ENCODE measurements at regions not wholly inside any gene's neighbourhood (a gene's known extent, or its start where the extent isn't known, plus 50 kb on each side); places are given as distances from the start of the nearest gene placed in this dataset.

- no peaks in the 10 kb centered on the region; the same call in 1 of the 2 replicates for H3K4me1 ChIP-seq (ENCODE audit: control insufficient read depth, insufficient read depth, low read length)
- H3K36me3 ChIP-seq (ENCODE audit: control insufficient read depth, insufficient read depth, low read length) = no peaks in the 10 kb centered on the region
- H3K27me3 ChIP-seq (ENCODE audit: control insufficient read depth, insufficient read depth, low read length) = no peaks in the 10 kb centered on the region
- no peak overlapping the region for H3K9ac ChIP-seq (ENCODE audit: low read length)
- H3K9me3 ChIP-seq (ENCODE audit: control insufficient read depth, insufficient read depth, low read depth, low read length) = no peaks in the 10 kb centered on the region
- no peak overlapping the region for H3K27ac ChIP-seq (ENCODE audit: low read depth, low read length)
- H3K4me3 ChIP-seq (ENCODE audit: low read depth, low read length) = no peak overlapping the region
These were observed 247.8 kb downstream of the DIRAS2 start for GRCh38 chr9:90394871-90395270.

- H3K4me3 ChIP-seq (ENCODE audit: low read depth, low read length) = no peak overlapping the region
- H3K4me1 ChIP-seq (ENCODE audit: control insufficient read depth, insufficient read depth, low read length) = peaks cover 9% of the 10 kb centered on the region
- no peak overlapping the region for H3K27ac ChIP-seq (ENCODE audit: low read depth, low read length)
- H3K9me3 ChIP-seq (ENCODE audit: control insufficient read depth, insufficient read depth, low read depth, low read length) = no peaks in the 10 kb centered on the region
- H3K27me3 ChIP-seq (ENCODE audit: control insufficient read depth, insufficient read depth, low read length) = no peaks in the 10 kb centered on the region
- no peaks in the 10 kb centered on the region for H3K36me3 ChIP-seq (ENCODE audit: control insufficient read depth, insufficient read depth, low read length)
- H3K9ac ChIP-seq (ENCODE audit: low read length) = no peak overlapping the region
These were observed 242.5 kb downstream of the DIRAS2 start for GRCh38 chr9:90400091-90400490.

DNA sequence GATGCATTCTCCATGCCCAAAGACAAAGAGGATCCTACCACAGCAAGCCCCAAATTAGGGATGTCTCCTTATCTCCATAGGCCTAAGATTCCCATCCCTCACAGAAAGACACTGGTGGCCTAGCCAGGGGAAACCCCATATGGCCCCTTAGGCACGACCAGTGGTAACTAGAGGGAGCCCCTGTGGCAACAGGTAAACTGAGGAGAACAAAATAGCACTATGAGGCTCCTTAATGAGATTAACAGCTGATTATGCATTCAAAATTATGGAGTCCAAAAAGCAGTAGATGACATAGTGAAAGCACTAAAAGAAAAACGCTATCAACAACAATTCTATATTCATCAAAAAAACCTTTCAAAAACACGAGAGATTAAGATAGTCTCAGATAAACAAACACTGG, 234.0 kb downstream of the DIRAS2 start:
- Histone ChIP-seq H3K4me3 (ENCODE audit: low read depth, low read length) (no peak overlapping the region), H3K9ac (ENCODE audit: low read length) (no peak overlapping the region), H3K9me3 (ENCODE audit: control insufficient read depth, insufficient read depth, low read depth, low read length) (peaks cover 19% of the 10 kb centered on the region), H3K4me1 (ENCODE audit: control insufficient read depth, insufficient read depth, low read length) (peaks cover 26% of the 10 kb centered on the region), H3K36me3 (ENCODE audit: control insufficient read depth, insufficient read depth, low read length) (no peaks in the 10 kb centered on the region), H3K27ac (ENCODE audit: low read depth, low read length) (no peak overlapping the region), H3K27me3 (ENCODE audit: control insufficient read depth, insufficient read depth, low read length) (no peaks in the 10 kb centered on the region)

DNA sequence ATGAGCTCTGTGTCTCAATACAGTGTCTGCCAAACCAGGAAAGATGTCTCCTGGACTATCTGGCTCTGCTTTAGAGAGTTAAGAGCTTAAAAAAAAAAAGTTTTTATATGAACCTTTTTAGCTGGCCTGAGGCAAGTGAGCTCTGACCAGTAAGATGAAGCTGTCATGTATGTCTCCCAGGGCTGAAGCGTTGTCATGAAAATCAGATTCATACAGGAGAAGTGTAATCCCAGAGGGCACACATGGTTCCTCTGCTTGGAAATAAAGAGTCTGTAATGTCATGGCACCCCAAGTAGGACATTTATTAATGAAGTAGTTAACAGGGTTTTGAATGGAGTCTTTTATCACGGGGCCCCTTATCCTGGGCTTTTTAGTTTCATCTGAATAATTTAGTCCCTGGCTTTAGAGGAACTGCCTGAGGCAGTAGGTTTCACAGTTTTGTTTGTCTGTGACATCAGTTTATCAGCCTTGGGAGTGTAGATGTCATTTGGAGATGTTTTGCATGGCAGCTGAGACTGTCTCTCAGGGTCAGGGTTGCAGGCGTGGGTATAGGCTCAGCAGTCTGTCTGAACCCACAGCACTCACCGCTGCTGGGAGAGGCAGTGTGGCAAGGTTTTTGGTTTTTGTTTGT, 223.3 kb downstream of the DIRAS2 start:
- Histone ChIP-seq H3K27me3 (ENCODE audit: control insufficient read depth, insufficient read depth, low read length) (no peaks in the 10 kb centered on the region), H3K27ac (ENCODE audit: low read depth, low read length) (peak overlapping the region; percentile 86), H3K9ac (ENCODE audit: low read length) (no peak overlapping the region), H3K4me1 (ENCODE audit: control insufficient read depth, insufficient read depth, low read length) (peaks cover 37% of the 10 kb centered on the region), H3K36me3 (ENCODE audit: control insufficient read depth, insufficient read depth, low read length) (peaks cover 15% of the 10 kb centered on the region), H3K9me3 (ENCODE audit: control insufficient read depth, insufficient read depth, low read depth, low read length) (no peaks in the 10 kb centered on the region), H3K4me3 (ENCODE audit: low read depth, low read length) (peak overlapping the region; percentile 31; the same call in 1 of the 2 replicates)

DNA sequence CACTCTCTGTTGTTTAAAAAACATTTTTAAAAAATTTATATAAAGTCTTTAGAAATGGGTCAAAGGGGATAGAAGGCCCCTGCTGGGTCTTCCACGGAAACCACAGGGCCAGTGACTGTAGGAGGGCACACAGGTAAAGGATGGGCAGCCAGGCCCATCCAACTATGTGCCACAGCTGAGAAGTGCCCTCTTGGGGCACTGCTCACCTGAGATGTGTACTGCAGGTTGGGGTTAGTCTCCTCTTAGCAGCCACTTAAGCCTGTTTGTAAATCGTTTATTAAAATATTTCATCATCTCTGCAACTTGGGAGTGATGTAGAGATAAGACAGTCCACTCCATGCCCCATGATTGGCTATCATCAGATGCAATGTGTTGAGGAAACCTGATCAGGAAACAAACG, 222.4 kb downstream of the DIRAS2 start:
- Histone ChIP-seq H3K9ac (ENCODE audit: low read length) (no peak overlapping the region), H3K27me3 (ENCODE audit: control insufficient read depth, insufficient read depth, low read length) (no peaks in the 10 kb centered on the region), H3K27ac (ENCODE audit: low read depth, low read length) (no peak overlapping the region), H3K9me3 (ENCODE audit: control insufficient read depth, insufficient read depth, low read depth, low read length) (no peaks in the 10 kb centered on the region), H3K4me1 (ENCODE audit: control insufficient read depth, insufficient read depth, low read length) (peaks cover 37% of the 10 kb centered on the region), H3K36me3 (ENCODE audit: control insufficient read depth, insufficient read depth, low read length) (peaks cover 17% of the 10 kb centered on the region), H3K4me3 (ENCODE audit: low read depth, low read length) (no peak overlapping the region)

DNA sequence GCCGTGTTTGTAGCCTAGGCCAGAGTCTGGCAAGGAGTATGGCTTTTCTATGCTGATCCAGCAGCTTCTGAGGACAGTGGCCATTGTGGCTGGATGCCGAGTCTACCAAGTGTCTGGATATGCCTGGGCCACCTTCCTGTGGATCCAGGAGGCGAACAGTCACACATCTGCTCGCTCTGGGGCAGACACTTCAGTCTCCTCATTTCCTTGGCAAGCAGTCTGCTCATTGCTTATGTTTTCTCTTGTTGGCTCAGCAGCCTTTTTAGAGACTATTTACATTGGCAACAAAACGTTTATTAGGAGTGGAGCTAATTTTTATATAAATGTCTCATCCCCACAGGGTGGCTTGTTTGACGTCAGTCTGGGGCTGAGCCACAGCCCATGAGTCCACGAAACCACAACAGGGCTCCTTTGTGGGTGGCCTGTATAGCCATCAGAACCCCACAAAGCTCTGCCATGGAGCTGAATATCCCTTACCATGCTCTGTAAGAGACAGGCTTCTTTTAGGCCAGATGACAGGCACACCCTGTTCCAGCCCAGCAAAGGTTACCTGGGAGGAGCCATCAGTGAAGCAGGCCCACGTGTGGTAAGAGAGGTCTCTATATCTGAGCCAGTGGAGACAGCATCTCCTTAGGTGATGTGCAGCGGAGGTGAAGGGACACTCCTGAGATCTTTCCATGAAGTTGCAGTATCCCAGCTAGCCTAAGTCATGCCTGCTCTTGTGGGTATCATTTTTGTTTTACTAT, 221.7 kb downstream of the DIRAS2 start:
- no peaks in the 10 kb centered on the region for H3K9me3 ChIP-seq (ENCODE audit: control insufficient read depth, insufficient read depth, low read depth, low read length)

GRCh38 chr9:90421786-90422185, 220.8 kb downstream of the DIRAS2 start:
- Histone ChIP-seq H3K27me3 (ENCODE audit: control insufficient read depth, insufficient read depth, low read length) (no peaks in the 10 kb centered on the region), H3K9ac (ENCODE audit: low read length) (no peak overlapping the region), H3K4me3 (ENCODE audit: low read depth, low read length) (no peak overlapping the region), H3K36me3 (ENCODE audit: control insufficient read depth, insufficient read depth, low read length) (peaks cover 21% of the 10 kb centered on the region), H3K9me3 (ENCODE audit: control insufficient read depth, insufficient read depth, low read depth, low read length) (no peaks in the 10 kb centered on the region), H3K4me1 (ENCODE audit: control insufficient read depth, insufficient read depth, low read length) (peaks cover 37% of the 10 kb centered on the region), H3K27ac (ENCODE audit: low read depth, low read length) (no peak overlapping the region)

More for the DNA sequence above, 221.7 kb downstream of the DIRAS2 start:
- H3K27ac ChIP-seq (ENCODE audit: low read depth, low read length) = no peak overlapping the region
- H3K9ac ChIP-seq (ENCODE audit: low read length) = no peak overlapping the region
- H3K4me3 ChIP-seq (ENCODE audit: low read depth, low read length) = no peak overlapping the region
- peaks cover 37% of the 10 kb centered on the region for H3K4me1 ChIP-seq (ENCODE audit: control insufficient read depth, insufficient read depth, low read length)
- peaks cover 21% of the 10 kb centered on the region for H3K36me3 ChIP-seq (ENCODE audit: control insufficient read depth, insufficient read depth, low read length)
- no peaks in the 10 kb centered on the region for H3K27me3 ChIP-seq (ENCODE audit: control insufficient read depth, insufficient read depth, low read length)

DNA sequence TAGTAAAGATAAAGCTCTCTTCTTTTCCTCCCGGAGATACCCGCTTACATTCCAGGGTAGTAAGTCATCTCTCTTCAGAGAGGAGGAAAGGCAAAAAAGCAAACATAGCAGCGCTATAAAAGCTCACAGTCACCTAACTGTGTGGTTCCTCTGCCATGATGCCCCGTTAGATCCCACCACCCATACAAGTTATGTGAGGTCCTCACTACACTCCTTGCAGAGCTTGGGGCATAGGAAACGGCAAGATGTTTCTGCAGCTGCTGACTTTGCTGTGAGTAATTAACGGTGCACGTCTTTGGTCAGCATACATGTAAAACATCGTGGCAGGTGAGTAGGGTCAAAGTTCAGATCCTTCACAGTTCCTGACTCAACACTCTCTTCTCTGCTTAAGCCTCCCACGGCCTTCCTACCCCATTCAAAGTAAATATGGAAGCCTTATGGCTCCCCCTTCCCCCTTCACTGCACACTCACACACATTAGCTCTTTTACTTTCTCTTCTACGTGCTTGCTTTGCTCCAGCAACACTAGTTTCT, 218.9 kb downstream of the DIRAS2 start:
- Histone ChIP-seq H3K36me3 (ENCODE audit: control insufficient read depth, insufficient read depth, low read length) (peaks cover 37% of the 10 kb centered on the region), H3K4me1 (ENCODE audit: control insufficient read depth, insufficient read depth, low read length) (peaks cover 31% of the 10 kb centered on the region), H3K9ac (ENCODE audit: low read length) (no peak overlapping the region), H3K9me3 (ENCODE audit: control insufficient read depth, insufficient read depth, low read depth, low read length) (no peaks in the 10 kb centered on the region), H3K27me3 (ENCODE audit: control insufficient read depth, insufficient read depth, low read length) (no peaks in the 10 kb centered on the region), H3K27ac (ENCODE audit: low read depth, low read length) (no peak overlapping the region), H3K4me3 (ENCODE audit: low read depth, low read length) (no peak overlapping the region)

DNA sequence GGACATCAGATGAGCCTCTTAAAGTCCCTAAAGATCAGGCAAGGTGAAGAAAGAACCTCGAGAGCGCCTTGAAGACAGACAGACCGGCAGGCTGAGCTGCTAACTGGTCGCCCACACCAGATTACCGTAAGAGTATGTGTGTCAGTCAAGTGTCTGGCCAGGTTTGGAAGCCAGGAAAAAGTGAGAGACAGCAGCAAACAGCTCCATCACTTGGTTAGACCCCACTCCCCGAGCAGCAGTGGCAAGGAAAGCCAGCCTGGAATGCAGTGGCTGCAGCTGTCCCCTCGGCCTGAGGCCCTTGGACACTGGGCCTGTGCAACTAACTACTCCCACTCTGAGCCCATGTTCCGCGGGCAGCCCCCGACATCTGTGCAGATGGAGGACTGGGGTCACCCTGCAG, 214.1 kb downstream of the DIRAS2 start:
- no peaks in the 10 kb centered on the region for H3K9me3 ChIP-seq (ENCODE audit: control insufficient read depth, insufficient read depth, low read depth, low read length)
- H3K4me1 ChIP-seq (ENCODE audit: control insufficient read depth, insufficient read depth, low read length) = peaks cover 15% of the 10 kb centered on the region
- no peak overlapping the region for H3K27ac ChIP-seq (ENCODE audit: low read depth, low read length)
- no peaks in the 10 kb centered on the region for H3K27me3 ChIP-seq (ENCODE audit: control insufficient read depth, insufficient read depth, low read length)
- H3K4me3 ChIP-seq (ENCODE audit: low read depth, low read length) = no peak overlapping the region
- peaks cover 31% of the 10 kb centered on the region for H3K36me3 ChIP-seq (ENCODE audit: control insufficient read depth, insufficient read depth, low read length)
- no peak overlapping the region for H3K9ac ChIP-seq (ENCODE audit: low read length)

- Histone ChIP-seq H3K27ac (ENCODE audit: low read depth, low read length) (no peak overlapping the region), H3K4me1 (ENCODE audit: control insufficient read depth, insufficient read depth, low read length) (peaks cover 38% of the 10 kb centered on the region), H3K36me3 (ENCODE audit: control insufficient read depth, insufficient read depth, low read length) (peaks cover 10% of the 10 kb centered on the region), H3K9ac (ENCODE audit: low read length) (peak overlapping the region; percentile 41), H3K27me3 (ENCODE audit: control insufficient read depth, insufficient read depth, low read length) (peaks cover 19% of the 10 kb centered on the region), H3K9me3 (ENCODE audit: control insufficient read depth, insufficient read depth, low read depth, low read length) (no peaks in the 10 kb centered on the region), H3K4me3 (ENCODE audit: low read depth, low read length) (peak overlapping the region; percentile 44)
These were observed 209.7 kb downstream of the DIRAS2 start for GRCh38 chr9:90432951-90433350.

DNA sequence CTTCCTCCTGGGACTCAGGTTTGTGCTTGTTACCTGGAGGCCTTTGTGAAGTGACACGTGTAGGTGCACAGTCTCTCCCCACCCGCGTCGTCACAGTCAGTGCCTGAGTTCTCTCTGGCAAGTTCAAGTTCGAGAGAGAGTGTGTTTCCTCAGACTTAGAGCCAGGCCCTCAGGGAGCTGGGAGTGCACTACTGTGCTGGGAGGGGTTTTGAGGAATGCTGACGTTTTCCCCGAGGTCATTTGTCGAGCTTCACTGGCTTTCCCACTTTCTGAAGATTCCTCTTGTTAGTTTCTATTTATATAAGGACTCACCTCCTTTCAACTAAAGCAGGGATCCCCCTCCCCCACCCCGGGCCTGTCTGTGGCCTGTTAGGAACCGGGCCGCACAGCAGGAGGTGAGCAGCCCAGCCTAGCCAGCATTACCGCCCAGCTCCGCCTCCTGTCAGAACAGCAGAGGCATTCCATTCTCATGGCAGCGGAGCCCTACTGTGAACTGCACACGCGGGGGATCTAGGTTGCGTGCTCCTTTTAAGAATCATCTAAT, 209.2 kb downstream of the DIRAS2 start:
- Histone ChIP-seq H3K4me3 (ENCODE audit: low read depth, low read length) (peak overlapping the region; percentile 44), H3K27ac (ENCODE audit: low read depth, low read length) (no peak overlapping the region), H3K36me3 (ENCODE audit: control insufficient read depth, insufficient read depth, low read length) (peaks cover 5% of the 10 kb centered on the region)

More for the DNA sequence above, 209.2 kb downstream of the DIRAS2 start:
- Histone ChIP-seq H3K27me3 (ENCODE audit: control insufficient read depth, insufficient read depth, low read length) (peaks cover 19% of the 10 kb centered on the region), H3K9ac (ENCODE audit: low read length) (peak overlapping the region; percentile 41), H3K9me3 (ENCODE audit: control insufficient read depth, insufficient read depth, low read depth, low read length) (peaks cover under 1% of the 10 kb centered on the region; the same call in 1 of the 2 replicates), H3K4me1 (ENCODE audit: control insufficient read depth, insufficient read depth, low read length) (peaks cover 38% of the 10 kb centered on the region)

All from HUES6 (cell line).